ENCODE measurements at regions not wholly inside any gene's neighbourhood (a gene's known extent, or its start where the extent isn't known, plus 50 kb on each side); places are given as distances from the start of the nearest gene placed in this dataset.

DNA sequence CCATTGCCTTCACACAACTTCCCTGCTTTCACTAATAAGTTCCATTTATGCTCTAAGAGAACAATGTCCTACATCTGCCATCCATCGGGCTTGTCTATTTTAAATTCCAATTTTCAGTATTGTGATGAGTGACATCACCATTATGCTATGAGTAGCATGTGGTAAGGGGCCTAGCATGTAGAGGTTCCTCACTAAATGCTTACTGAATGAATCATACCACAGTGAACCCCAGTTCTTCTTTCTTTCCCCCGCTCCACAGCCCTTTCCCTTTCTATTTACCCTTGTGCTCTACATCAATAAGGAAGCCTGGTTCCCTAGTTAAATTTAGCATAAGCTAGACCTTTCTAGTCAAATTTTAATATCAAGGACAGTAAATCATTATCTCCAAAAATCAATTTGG is 195.0 kb upstream of the RGS18 start:
- Mint-ChIP-seq H3K27me3 (ENCODE audit: low read depth) (no peaks in the 10 kb centered on the region), H3K27ac (no peak overlapping the region), H3K4me1 (0 out of 2 replicates have a peak, but pooled peaks cover 4% of the 10 kb centered on the region), H3K4me3 (no peak overlapping the region), H3K36me3 (no peaks in the 10 kb centered on the region), H3K9me3 (no peaks in the 10 kb centered on the region)
- ATAC-seq (no peak), DNase-seq (ENCODE audit: low spot score) (no peak)
- ChIA-PET POLR2A (no interaction called here), CTCF (no interaction called here)
- TF ChIP-seq ZNF263 (CRISPR knock-in tag; IDR thresholded peaks at IDR 0.05; ENCODE audit: low read depth): no peak

DNA sequence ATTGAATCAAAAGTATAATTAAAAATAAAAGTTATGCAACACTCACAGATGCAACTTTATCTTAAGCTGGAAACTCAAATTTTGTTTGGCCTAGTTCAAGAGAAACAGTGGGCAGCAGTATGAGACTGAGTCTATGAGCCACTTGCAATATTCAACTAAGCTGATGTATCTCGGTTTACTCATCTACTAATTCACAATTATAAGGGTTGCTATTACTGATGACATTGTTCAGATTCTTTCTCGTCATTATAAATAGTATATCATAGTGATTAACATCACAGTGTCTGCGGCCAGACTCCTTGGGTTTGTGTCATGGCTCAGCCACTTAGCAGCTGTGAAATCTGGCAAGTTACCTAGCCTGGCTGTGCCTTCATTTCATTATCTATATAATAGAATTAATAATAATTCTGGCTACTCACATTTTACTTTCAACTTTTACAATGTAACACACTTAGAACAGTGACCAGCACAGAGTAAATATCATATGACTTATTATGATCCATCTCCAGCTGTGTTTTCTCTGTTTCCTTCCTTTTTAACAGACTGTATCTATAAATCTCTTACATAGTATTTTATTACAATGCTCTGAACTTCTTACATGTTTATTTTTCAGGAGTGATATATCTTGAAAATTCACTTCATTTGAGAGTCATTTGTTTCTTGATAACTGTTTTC is 194.3 kb upstream of the RGS18 start:
- ChIA-PET POLR2A (no interaction called here), CTCF (no interaction called here)
- no peaks in the 10 kb centered on the region for H3K36me3 Mint-ChIP-seq
- H3K4me3 Mint-ChIP-seq: no peak overlapping the region
- TF ChIP-seq, protein P1, sequence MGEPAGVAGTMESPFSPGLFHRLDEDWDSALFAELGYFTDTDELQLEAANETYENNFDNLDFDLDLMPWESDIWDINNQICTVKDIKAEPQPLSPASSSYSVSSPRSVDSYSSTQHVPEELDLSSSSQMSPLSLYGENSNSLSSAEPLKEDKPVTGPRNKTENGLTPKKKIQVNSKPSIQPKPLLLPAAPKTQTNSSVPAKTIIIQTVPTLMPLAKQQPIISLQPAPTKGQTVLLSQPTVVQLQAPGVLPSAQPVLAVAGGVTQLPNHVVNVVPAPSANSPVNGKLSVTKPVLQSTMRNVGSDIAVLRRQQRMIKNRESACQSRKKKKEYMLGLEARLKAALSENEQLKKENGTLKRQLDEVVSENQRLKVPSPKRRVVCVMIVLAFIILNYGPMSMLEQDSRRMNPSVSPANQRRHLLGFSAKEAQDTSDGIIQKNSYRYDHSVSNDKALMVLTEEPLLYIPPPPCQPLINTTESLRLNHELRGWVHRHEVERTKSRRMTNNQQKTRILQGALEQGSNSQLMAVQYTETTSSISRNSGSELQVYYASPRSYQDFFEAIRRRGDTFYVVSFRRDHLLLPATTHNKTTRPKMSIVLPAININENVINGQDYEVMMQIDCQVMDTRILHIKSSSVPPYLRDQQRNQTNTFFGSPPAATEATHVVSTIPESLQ (CRISPR knock-in tag; IDR thresholded peaks at IDR 0.05): no peak
- TF ChIP-seq NR2C2 (CRISPR knock-in tag; IDR thresholded peaks at IDR 0.05) (no peak), RORB (CRISPR knock-in tag; IDR thresholded peaks at IDR 0.05) (no peak), ZNF671 (CRISPR knock-in tag; IDR thresholded peaks at IDR 0.05) (no peak)
- TF ChIP-seq, protein P2, sequence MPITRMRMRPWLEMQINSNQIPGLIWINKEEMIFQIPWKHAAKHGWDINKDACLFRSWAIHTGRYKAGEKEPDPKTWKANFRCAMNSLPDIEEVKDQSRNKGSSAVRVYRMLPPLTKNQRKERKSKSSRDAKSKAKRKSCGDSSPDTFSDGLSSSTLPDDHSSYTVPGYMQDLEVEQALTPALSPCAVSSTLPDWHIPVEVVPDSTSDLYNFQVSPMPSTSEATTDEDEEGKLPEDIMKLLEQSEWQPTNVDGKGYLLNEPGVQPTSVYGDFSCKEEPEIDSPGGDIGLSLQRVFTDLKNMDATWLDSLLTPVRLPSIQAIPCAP (CRISPR knock-in tag; IDR thresholded peaks at IDR 0.05): no peak
- TF ChIP-seq, protein P3, sequence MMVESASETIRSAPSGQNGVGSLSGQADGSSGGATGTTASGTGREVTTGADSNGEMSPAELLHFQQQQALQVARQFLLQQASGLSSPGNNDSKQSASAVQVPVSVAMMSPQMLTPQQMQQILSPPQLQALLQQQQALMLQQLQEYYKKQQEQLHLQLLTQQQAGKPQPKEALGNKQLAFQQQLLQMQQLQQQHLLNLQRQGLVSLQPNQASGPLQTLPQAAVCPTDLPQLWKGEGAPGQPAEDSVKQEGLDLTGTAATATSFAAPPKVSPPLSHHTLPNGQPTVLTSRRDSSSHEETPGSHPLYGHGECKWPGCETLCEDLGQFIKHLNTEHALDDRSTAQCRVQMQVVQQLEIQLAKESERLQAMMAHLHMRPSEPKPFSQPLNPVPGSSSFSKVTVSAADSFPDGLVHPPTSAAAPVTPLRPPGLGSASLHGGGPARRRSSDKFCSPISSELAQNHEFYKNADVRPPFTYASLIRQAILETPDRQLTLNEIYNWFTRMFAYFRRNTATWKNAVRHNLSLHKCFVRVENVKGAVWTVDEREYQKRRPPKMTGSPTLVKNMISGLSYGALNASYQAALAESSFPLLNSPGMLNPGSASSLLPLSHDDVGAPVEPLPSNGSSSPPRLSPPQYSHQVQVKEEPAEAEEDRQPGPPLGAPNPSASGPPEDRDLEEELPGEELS (CRISPR knock-in tag; IDR thresholded peaks at IDR 0.05): no peak
- DNase-seq (ENCODE audit: low spot score) (no peak), ATAC-seq (no peak)
- H3K27ac Mint-ChIP-seq: no peak overlapping the region
- H3K27me3 Mint-ChIP-seq (ENCODE audit: low read depth): no peaks in the 10 kb centered on the region
- H3K9me3 Mint-ChIP-seq: no peaks in the 10 kb centered on the region
- H3K4me1 Mint-ChIP-seq: peaks cover 4% of the 10 kb centered on the region; the same call in 1 of the 2 replicates

DNA sequence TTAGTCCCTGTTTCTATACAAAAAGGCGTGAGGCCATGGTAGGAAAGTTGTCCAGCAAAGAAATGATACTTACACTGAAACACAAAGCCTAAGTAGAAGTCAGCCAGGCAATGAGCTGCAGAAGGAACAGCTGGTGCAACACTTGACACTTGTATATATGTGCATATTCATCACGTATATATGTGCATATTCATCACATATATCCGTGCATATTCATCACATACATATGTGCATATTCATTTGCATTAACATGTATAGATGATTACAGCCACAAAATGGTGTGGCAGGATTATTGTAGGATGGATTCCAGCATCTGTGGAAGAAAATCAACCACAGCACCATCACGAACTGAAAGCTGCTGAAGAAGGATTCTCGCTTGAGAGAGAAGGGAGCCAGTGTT is 189.0 kb upstream of the RGS18 start:
- TF ChIP-seq NR1H2 (CRISPR knock-in tag; IDR thresholded peaks at IDR 0.05): no peak
- TF ChIP-seq, protein P4, sequence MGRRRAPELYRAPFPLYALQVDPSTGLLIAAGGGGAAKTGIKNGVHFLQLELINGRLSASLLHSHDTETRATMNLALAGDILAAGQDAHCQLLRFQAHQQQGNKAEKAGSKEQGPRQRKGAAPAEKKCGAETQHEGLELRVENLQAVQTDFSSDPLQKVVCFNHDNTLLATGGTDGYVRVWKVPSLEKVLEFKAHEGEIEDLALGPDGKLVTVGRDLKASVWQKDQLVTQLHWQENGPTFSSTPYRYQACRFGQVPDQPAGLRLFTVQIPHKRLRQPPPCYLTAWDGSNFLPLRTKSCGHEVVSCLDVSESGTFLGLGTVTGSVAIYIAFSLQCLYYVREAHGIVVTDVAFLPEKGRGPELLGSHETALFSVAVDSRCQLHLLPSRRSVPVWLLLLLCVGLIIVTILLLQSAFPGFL (CRISPR knock-in tag; IDR thresholded peaks at IDR 0.05; ENCODE audit: borderline replicate concordance): no peak
- TF ChIP-seq, protein P5, sequence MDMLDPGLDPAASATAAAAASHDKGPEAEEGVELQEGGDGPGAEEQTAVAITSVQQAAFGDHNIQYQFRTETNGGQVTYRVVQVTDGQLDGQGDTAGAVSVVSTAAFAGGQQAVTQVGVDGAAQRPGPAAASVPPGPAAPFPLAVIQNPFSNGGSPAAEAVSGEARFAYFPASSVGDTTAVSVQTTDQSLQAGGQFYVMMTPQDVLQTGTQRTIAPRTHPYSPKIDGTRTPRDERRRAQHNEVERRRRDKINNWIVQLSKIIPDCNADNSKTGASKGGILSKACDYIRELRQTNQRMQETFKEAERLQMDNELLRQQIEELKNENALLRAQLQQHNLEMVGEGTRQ (CRISPR knock-in tag; IDR thresholded peaks at IDR 0.05): no peak
- TF ChIP-seq ZNF219 (CRISPR knock-in tag; IDR thresholded peaks at IDR 0.05; ENCODE audit: borderline replicate concordance): no peak

DNA sequence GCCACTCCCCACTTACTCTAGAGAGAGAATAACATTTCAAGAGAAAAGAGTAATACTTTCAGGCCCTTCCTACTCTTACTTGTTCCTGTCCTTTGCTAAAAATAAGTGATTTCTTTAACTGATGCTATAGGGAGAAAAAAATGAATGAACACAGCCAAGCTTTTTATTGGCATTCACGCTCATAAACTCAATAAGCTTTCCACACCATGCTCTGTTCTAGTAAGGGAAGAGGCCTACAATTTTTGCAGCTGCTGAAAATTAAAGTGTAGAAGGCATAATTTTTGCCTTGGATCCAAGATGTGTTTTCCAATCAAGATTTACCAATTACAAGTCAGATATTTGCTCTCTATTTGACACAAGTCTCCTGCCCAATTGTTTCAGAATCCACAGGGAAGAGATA is 188.1 kb upstream of the RGS18 start:
- no peak overlapping the region for H3K4me3 Mint-ChIP-seq
- POLR2A ChIA-PET: no interaction called here
- ATAC-seq: no peak
- peaks cover 34% of the 10 kb centered on the region for H3K9me3 Mint-ChIP-seq
- peak overlapping the region; percentile 48; the same call in 1 of the 2 replicates for H3K27ac Mint-ChIP-seq
- CTCF ChIA-PET: no interaction called here
- H3K27me3 Mint-ChIP-seq (ENCODE audit: low read depth): no peaks in the 10 kb centered on the region
- H3K4me1 Mint-ChIP-seq: peaks cover 16% of the 10 kb centered on the region
- TF ChIP-seq, protein P6, sequence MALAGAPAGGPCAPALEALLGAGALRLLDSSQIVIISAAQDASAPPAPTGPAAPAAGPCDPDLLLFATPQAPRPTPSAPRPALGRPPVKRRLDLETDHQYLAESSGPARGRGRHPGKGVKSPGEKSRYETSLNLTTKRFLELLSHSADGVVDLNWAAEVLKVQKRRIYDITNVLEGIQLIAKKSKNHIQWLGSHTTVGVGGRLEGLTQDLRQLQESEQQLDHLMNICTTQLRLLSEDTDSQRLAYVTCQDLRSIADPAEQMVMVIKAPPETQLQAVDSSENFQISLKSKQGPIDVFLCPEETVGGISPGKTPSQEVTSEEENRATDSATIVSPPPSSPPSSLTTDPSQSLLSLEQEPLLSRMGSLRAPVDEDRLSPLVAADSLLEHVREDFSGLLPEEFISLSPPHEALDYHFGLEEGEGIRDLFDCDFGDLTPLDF (CRISPR knock-in tag; IDR thresholded peaks at IDR 0.05): no peak
- TF ChIP-seq GABPB1 (CRISPR knock-in tag; IDR thresholded peaks at IDR 0.05): no peak
- no peak for TF ChIP-seq FOXP1 (CRISPR knock-in tag; IDR thresholded peaks at IDR 0.05; ENCODE audit: borderline replicate concordance)
- no peak for TF ChIP-seq NFYB (CRISPR knock-in tag; conservative IDR thresholded peaks at IDR 0.05; ENCODE audit: low read depth)
- TF ChIP-seq HMGA2 (CRISPR knock-in tag; IDR thresholded peaks at IDR 0.05): no peak
- TF ChIP-seq, protein P3 (CRISPR knock-in tag; IDR thresholded peaks at IDR 0.05): no peak
- no peak for TF ChIP-seq ZNF263 (CRISPR knock-in tag; IDR thresholded peaks at IDR 0.05; ENCODE audit: low read depth)
- TF ChIP-seq, protein P5 (CRISPR knock-in tag; IDR thresholded peaks at IDR 0.05): no peak
- peaks cover 30% of the 10 kb centered on the region for H3K36me3 Mint-ChIP-seq
- no peak for DNase-seq (ENCODE audit: low spot score)

More for the DNA sequence above, 189.0 kb upstream of the RGS18 start:
- ATAC-seq (no peak), DNase-seq (ENCODE audit: low spot score) (no peak)
- Mint-ChIP-seq H3K4me1 (peaks cover 16% of the 10 kb centered on the region), H3K36me3 (peaks cover 21% of the 10 kb centered on the region), H3K27me3 (ENCODE audit: low read depth) (no peaks in the 10 kb centered on the region), H3K27ac (peak overlapping the region; percentile 91), H3K4me3 (no peak overlapping the region), H3K9me3 (peaks cover 26% of the 10 kb centered on the region)
- POLR2A ChIA-PET: no interaction called here
- CTCF ChIA-PET: no interaction called here
